Chondrocyte (in vitro differentiated cells): ENCODE measurements at regions not wholly inside any gene's neighbourhood (a gene's known extent, or its start where the extent isn't known, plus 50 kb on each side); places are given as distances from the start of the nearest gene placed in this dataset.
"Not testable (repeated sequence)": the region's sequence is repeated elsewhere in the genome, so short reads cannot be mapped to it uniquely, and the experiment has no call there.

Source experiments
- DNase-seq: peaks from one replicate; pipeline ENCODE4 v3.0.0; 2021; ENCODE audit warnings: mixed read lengths, low spot score
- H3K27ac Mint-ChIP-seq: one replicate; pipeline ENCODE4 v1.8.0; 2021; ENCODE audit warnings: mild to moderate bottlenecking, moderate library complexity, mixed read lengths; ENCODE audit not compliant: unreplicated experiment
- H3K27me3 Mint-ChIP-seq: 2 replicates; pipeline ENCODE4 v1.8.0; 2021; ENCODE audit warnings: low read depth, mixed read lengths
- H3K36me3 Mint-ChIP-seq: 2 replicates; pipeline ENCODE4 v1.8.0; 2021; ENCODE audit warnings: low read depth, mixed read lengths
- H3K4me1 Mint-ChIP-seq: 2 replicates; pipeline ENCODE4 v1.8.0; 2021; ENCODE audit warnings: low read depth, mild to moderate bottlenecking, mixed read lengths
- H3K4me3 Mint-ChIP-seq: one replicate; pipeline ENCODE4 v1.8.0; 2021; ENCODE audit warnings: mild to moderate bottlenecking, moderate library complexity, mixed read lengths; ENCODE audit not compliant: unreplicated experiment
- H3K9me3 Mint-ChIP-seq: 2 replicates; pipeline ENCODE4 v1.8.0; 2021; ENCODE audit warnings: low read depth, mixed read lengths
- TF ChIP-seq, protein P1 (sequence below): fragments of 200-600 bp; sonication (generic); IDR thresholded peaks from 2 replicates; pipeline ENCODE4 v1.5.0; 2021; ENCODE audit warnings: antibody characterized with exemption, mild to moderate bottlenecking, moderate library complexity

DNA sequence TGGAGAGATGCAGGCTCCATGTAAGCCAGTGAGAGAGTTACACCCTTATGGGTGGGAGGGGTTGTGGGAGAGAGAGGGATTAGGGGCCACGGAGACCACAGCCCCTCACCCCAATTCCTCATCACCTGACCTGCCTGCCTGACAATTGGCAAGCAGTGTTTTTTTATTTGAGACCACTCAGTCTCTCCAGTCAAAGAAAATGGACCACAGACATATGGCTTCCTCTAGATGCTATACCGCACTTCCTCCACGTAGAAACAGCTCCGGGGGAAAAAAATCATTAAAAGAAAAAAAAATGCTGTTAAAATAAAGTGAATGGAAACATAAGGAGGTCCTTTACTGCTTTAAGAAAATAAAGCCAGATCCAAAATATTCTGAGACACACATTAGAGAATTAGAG, 152.7 kb downstream of the MYLK4 start:
- DNase-seq: no peak
- Mint-ChIP-seq H3K36me3 (no peaks in the 10 kb centered on the region), H3K4me3 (no peak overlapping the region), H3K27me3 (no peaks in the 10 kb centered on the region), H3K27ac (no peak overlapping the region), H3K9me3 (no peaks in the 10 kb centered on the region), H3K4me1 (no peaks in the 10 kb centered on the region)
- TF ChIP-seq, protein P1, sequence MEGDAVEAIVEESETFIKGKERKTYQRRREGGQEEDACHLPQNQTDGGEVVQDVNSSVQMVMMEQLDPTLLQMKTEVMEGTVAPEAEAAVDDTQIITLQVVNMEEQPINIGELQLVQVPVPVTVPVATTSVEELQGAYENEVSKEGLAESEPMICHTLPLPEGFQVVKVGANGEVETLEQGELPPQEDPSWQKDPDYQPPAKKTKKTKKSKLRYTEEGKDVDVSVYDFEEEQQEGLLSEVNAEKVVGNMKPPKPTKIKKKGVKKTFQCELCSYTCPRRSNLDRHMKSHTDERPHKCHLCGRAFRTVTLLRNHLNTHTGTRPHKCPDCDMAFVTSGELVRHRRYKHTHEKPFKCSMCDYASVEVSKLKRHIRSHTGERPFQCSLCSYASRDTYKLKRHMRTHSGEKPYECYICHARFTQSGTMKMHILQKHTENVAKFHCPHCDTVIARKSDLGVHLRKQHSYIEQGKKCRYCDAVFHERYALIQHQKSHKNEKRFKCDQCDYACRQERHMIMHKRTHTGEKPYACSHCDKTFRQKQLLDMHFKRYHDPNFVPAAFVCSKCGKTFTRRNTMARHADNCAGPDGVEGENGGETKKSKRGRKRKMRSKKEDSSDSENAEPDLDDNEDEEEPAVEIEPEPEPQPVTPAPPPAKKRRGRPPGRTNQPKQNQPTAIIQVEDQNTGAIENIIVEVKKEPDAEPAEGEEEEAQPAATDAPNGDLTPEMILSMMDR: no peak

DNA sequence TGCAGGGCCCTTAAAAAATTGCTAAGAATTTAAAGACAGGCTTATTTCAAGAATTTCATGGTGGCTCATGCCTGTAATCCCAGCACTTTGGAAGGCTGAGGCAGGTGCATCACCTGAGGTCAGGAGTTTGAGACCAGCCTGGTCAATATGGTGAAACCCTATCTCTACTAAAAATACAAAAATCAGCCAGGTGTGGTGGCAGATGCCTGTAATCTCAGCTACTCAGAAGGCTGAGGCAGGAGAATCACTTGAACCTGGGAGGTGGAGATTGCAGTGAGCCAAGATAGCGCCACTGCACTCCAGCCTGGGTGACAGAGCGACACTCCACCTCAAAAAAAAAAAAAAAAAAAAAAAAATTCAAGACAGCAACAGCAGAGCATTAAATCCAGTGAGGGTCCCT, 153.3 kb downstream of the MYLK4 start:
- not testable (repeated sequence) for H3K27ac Mint-ChIP-seq, DNase-seq, H3K9me3 Mint-ChIP-seq, H3K36me3 Mint-ChIP-seq, H3K4me3 Mint-ChIP-seq, H3K4me1 Mint-ChIP-seq, H3K27me3 Mint-ChIP-seq

DNA sequence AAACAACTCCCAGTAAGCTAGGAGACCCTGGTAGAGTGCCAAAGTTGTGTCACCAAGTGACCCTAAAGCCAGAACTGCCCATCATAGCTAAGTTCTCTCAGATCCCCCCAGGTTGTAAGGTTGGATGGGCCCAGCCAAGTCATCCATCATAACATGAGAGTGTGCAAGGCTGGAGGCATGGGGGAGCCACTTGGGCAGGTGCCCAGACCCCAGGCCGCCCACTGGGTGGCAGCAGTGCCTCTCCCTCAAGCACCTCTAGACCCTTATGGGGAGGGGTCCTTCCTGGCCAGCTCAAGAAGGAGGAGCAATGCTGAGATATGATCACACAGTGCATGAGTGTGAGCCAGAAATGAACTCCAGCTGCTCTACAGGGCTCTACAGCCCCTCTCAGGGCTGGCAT, 154.5 kb downstream of the MYLK4 start:
- TF ChIP-seq, protein P1: peak; percentile 33
- no peaks in the 10 kb centered on the region for H3K4me1 Mint-ChIP-seq
- H3K27ac Mint-ChIP-seq: no peak overlapping the region
- no peaks in the 10 kb centered on the region for H3K27me3 Mint-ChIP-seq
- H3K4me3 Mint-ChIP-seq: no peak overlapping the region
- DNase-seq: no peak
- H3K9me3 Mint-ChIP-seq: no peaks in the 10 kb centered on the region
- no peaks in the 10 kb centered on the region for H3K36me3 Mint-ChIP-seq

DNA sequence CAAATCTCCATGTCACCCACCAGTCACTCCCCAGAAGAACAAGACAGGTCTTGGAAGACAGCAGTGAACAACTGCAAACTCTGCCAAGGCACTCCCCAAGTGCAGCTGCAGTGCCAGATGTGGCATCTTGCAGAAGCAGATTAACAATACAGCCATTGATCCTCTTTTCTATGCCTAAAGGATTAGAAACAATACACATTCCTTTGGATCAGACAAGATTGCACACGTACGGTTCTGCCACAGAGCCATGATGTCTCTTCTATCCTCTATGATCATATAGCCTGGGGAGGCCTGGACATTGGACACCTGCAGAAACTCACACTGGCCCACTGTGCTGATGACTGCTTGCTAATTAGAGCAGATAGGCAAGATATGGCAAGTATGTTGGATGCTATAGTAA, 155.9 kb downstream of the MYLK4 start:
- H3K4me3 Mint-ChIP-seq: no peak overlapping the region
- H3K9me3 Mint-ChIP-seq: no peaks in the 10 kb centered on the region
- DNase-seq: no peak
- H3K36me3 Mint-ChIP-seq: no peaks in the 10 kb centered on the region
- H3K27me3 Mint-ChIP-seq: no peaks in the 10 kb centered on the region
- TF ChIP-seq, protein P1: no peak
- no peak overlapping the region for H3K27ac Mint-ChIP-seq
- peaks cover 2% of the 10 kb centered on the region for H3K4me1 Mint-ChIP-seq

DNA sequence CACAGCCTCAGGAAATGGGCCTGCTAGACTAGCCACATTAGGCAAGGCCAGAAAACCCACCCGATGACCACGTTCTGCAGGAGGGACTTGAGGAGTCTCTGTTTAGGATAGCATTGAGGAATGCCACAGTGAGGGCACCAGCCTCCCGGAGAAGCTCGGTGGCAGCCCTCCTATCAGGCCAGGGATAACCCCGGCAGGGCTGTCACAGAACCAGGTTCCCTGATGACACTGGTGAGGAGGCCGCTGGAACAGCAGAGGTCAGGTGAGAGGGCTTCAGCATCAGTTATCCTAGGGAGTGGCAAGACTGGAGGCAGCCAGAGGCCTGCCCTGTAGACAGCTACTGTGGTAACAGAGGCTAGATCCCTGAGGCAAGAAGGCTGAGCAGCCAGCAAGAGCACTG, 157.6 kb downstream of the MYLK4 start:
- DNase-seq: no peak
- H3K36me3 Mint-ChIP-seq: no peaks in the 10 kb centered on the region
- no peak overlapping the region for H3K27ac Mint-ChIP-seq
- peaks cover 6% of the 10 kb centered on the region for H3K4me1 Mint-ChIP-seq
- no peak overlapping the region for H3K4me3 Mint-ChIP-seq
- no peaks in the 10 kb centered on the region for H3K27me3 Mint-ChIP-seq
- TF ChIP-seq, protein P1: no peak
- peaks cover 4% of the 10 kb centered on the region for H3K9me3 Mint-ChIP-seq

DNA sequence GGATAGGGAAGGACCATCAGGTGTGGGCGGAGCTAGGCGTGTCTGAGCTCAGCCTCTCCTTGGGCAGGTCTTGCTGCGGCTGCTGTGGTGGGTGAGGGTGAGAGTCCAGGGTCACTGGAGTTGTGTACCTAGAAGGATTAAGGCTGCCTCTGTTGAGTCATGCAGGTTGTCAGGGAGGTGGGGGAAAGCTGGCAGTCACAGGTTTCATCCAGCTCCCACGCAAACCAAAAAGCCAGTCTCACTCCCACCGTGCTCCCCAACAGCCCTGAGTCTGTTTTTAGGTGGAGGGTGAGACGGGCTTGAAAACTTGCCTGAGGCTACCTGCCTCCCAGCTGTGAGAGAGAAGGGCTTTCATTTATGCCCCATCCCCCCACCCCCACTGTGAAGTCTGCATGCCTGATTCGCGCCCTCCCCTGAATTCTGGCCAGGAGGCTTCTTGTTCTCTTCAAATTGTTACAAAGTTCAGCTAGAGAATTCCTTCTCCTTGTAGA, 161.5 kb downstream of the MYLK4 start:
- peak; percentile 61 for DNase-seq
- Mint-ChIP-seq H3K4me1 (peaks cover 6% of the 10 kb centered on the region), H3K27ac (no peak overlapping the region), H3K27me3 (no peaks in the 10 kb centered on the region), H3K36me3 (peaks cover 16% of the 10 kb centered on the region), H3K9me3 (peaks cover 34% of the 10 kb centered on the region), H3K4me3 (no peak overlapping the region)
- TF ChIP-seq, protein P1: no peak
